ENCODE measurements at regions not wholly inside any gene's neighbourhood (a gene's known extent, or its start where the extent isn't known, plus 50 kb on each side); places are given as distances from the start of the nearest gene placed in this dataset.

GRCh38 chr1:22246755-22247480, 104.0 kb upstream of the WNT4 start:
- DNase-seq: no peak

- DNase-seq: no peak
These were observed 104.8 kb upstream of the WNT4 start for GRCh38 chr1:22247527-22248245.

- DNase-seq: no peak
These were observed 105.8 kb upstream of the WNT4 start for GRCh38 chr1:22248746-22249145.

- DNase-seq: no peak
These were observed 107.2 kb upstream of the WNT4 start for GRCh38 chr1:22249928-22250680.

- no peak for DNase-seq
These were observed 107.8 kb upstream of the WNT4 start for GRCh38 chr1:22250724-22251123.

- DNase-seq: no peak
These were observed 109.4 kb upstream of the WNT4 start for GRCh38 chr1:22252251-22252650.

- DNase-seq: no peak
These were observed 110.3 kb upstream of the WNT4 start for GRCh38 chr1:22253012-22253790.

GRCh38 chr1:22254756-22255155, 111.9 kb upstream of the WNT4 start:
- no peak for DNase-seq

- DNase-seq: no peak
These were observed 112.7 kb upstream of the WNT4 start for GRCh38 chr1:22255341-22256212.

- no peak for DNase-seq
These were observed 113.3 kb upstream of the WNT4 start for GRCh38 chr1:22256213-22256512.

GRCh38 chr1:22257290-22258275, 114.7 kb upstream of the WNT4 start:
- no peak for DNase-seq

GRCh38 chr1:22258698-22259097, 115.8 kb upstream of the WNT4 start:
- DNase-seq: no peak

GRCh38 chr1:22259551-22260282, 116.8 kb upstream of the WNT4 start:
- no peak for DNase-seq

- DNase-seq: no peak
These were observed 118.0 kb upstream of the WNT4 start for GRCh38 chr1:22260860-22261432.

- DNase-seq: no peak
These were observed 118.7 kb upstream of the WNT4 start for GRCh38 chr1:22261580-22261979.

GRCh38 chr1:22262583-22262982, 119.7 kb upstream of the WNT4 start:
- DNase-seq: no peak

- no peak for DNase-seq
These were observed 120.5 kb upstream of the WNT4 start for GRCh38 chr1:22263359-22263758.

- no peak for DNase-seq
These were observed 121.8 kb upstream of the WNT4 start for GRCh38 chr1:22264464-22265341.

GRCh38 chr1:22266141-22266540, 123.2 kb upstream of the WNT4 start:
- DNase-seq: no peak
